Activated T-cell treated with anti-CD3 and anti-CD28 coated beads, Interleukin-2, amount 50 U/mL, for 1 hour (primary cell): ENCODE measurements at regions not wholly inside any gene's neighbourhood (a gene's known extent, or its start where the extent isn't known, plus 50 kb on each side); places are given as distances from the start of the nearest gene placed in this dataset.

Experiments
- DNase-seq: peaks from one replicate; pipeline ENCODE4 v3.0.0-alpha.2; 2020

GRCh38 chr3:82067420-82067819, 306.0 kb upstream of the GBE1 start:
- no peak for DNase-seq

- DNase-seq: no peak
These were observed 297.4 kb upstream of the GBE1 start for GRCh38 chr3:82058809-82059208.

DNA sequence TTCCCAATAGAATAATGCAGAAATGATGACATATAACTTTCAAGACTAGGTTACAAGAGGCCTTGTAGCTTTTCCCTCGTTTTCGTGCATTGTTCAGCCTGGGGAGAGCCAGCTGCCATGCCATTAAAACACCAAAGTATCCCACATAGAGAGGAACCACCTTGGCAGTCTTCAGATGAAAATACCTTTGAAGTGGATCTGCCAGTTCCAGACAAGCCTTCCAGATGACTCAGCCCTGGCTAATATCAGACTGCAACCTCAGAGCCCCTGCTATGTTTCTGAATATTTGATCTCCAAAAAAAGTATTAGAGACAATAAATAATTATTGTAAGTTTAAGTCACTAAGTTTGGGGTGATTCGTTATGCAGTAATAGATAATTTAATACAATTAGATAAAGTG, 294.3 kb upstream of the GBE1 start:
- no peak for DNase-seq

DNA sequence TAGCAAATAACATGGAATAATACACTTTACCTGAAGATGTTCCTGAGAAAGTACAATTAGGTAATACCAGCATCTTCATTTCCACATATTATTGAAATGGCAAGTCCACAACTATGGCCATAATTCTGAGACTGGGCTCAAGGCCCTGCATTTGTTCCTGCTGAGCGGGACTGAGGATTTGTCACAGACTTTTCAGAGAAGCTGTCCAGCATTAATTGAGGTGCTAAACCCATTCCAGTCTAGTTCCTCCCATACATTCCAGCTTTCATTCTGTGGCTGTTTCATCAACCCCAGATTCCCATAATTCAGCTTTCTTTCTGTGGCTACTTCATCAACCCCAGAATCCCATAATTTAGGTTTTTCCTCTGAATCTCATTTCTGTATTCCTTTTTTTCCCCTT, 293.4 kb upstream of the GBE1 start:
- DNase-seq: no peak

DNA sequence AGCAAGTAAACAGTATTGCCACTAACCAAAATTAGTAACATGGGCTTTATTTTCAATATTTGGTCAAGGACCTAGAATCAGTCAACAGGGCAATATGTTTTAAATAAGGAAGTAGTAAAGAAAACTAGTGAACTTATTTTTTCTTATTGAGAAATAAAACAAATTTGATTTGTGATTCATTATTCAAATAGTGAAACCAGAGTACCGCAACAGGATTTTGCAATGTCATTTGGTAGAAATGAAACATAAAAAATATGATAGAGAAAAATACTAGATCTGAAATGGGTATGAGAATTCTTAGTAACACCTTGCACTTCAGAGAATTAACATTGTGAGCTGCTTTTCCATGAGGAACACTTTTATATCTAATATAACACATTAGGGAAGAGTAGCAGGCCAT, 291.8 kb upstream of the GBE1 start:
- no peak for DNase-seq

DNA sequence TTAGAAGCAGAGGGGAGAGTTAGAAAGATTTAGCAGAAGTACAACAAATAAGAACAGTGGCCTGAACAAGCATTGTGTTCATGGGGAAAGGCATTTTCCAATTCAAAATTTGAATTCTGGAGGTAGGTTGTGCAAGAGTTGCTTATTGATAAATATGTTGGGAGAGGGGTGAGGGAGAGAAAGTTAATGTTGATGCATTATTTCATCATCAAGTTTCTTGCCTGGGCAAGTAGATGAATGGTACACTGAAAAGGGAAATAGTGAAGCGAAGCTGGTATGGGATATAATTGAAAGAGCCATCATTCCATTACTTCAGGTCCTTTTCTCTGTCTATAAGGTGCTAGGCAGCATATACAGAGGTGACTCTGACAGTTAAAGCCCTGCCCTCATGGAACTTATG, 288.9 kb upstream of the GBE1 start:
- no peak for DNase-seq

DNA sequence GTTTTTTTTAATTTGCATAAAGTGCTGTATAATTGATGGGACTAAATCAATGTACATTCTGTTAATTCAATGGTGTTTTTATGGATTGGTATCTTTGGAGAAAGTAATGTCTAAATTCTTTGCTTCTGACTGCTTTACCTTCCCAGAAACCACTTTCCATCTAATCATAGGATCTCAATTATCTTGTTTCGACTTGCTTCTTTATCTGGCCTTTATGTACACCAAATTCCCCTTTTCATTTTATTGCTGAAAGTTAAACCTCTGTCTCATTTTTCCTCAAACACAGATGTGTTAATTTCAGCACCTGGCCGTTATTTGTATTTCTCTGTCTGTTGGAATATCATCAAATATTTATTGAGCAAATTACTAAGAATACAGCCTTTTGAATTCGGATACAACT, 287.3 kb upstream of the GBE1 start:
- no peak for DNase-seq

DNA sequence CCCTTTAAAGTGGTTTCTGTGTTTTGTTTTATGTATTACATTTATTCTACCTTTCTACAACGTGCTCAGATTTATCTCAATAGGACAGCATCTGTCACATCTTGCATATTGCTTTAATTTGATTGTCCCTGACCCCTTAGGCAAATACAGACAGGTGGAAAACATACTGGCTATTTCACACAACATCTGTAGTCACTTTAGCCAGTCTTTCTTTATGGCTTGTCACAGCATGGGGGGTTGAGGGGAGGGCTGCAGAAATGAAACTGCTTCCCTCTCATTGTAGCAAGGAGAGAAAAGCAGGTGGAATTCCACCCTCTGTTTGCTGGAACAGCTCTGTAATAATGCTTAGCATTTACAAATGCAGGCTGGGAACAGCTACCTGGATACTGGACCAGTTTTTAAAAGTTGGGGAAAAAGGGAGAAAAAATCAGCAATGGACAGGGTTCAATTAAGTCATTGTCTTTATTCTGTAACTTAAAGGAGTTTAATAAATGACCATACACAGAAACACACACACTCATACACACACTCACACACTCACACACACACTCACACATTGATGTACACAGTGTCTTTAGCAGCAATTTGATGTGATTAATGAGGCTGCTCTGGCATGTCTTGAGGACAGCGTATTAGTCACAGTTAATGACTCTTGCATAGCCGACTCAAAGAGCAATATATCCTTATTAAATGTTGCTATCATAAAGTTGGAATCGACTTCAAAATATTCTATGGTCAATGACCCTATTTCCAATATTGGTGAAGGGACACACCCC, 283.7 kb upstream of the GBE1 start:
- DNase-seq: no peak

GRCh38 chr3:82038556-82038955, 277.1 kb upstream of the GBE1 start:
- DNase-seq: no peak

- DNase-seq: no peak
These were observed 271.7 kb upstream of the GBE1 start for GRCh38 chr3:82033186-82033585.

GRCh38 chr3:82031596-82031995, 270.2 kb upstream of the GBE1 start:
- DNase-seq: no peak

- no peak for DNase-seq
These were observed 269.5 kb upstream of the GBE1 start for GRCh38 chr3:82030916-82031315.

- no peak for DNase-seq
These were observed 261.4 kb upstream of the GBE1 start for GRCh38 chr3:82022836-82023235.

GRCh38 chr3:82020282-82020681, 258.8 kb upstream of the GBE1 start:
- DNase-seq: no peak

- no peak for DNase-seq
These were observed 253.8 kb upstream of the GBE1 start for GRCh38 chr3:82015241-82015640.

GRCh38 chr3:82012775-82013174, 251.3 kb upstream of the GBE1 start:
- no peak for DNase-seq

GRCh38 chr3:82011336-82011735, 249.9 kb upstream of the GBE1 start:
- DNase-seq: no peak

GRCh38 chr3:82005266-82005665, 243.8 kb upstream of the GBE1 start:
- DNase-seq: no peak

- no peak for DNase-seq
These were observed 242.8 kb upstream of the GBE1 start for GRCh38 chr3:82004266-82004665.

DNA sequence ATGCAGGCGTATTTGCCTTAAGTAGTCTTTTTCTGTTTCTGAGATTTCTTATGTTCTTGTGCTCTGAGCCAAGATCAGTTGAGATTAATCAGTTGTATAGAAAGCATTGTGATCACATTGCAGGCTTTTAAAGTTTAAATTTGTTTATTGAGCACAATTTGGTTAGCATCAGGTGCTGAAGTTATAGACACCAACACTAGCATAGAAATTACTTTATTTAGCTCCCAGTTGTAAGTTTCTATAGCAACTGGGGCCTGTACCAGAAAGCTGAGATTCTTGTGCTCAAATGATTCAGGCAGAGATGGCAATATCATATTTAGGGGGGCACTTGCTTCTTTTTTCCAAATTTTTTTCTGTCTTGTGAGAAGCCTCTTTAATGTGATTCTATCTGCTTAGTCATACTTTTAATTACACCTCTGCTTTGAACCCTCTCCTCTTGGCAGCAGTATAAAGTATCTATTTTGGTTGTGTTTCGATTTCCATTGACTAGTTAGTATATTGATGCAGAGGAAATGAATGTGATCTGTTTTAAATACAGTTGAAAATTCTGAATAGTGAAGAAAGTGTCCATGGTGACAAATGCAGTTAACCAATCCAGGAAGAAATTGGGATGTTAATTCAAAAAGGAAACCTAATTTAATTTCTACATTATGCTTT, 241.7 kb upstream of the GBE1 start:
- no peak for DNase-seq

- no peak for DNase-seq
These were observed 241.0 kb upstream of the GBE1 start for GRCh38 chr3:82002491-82002890.

- no peak for DNase-seq
These were observed 240.0 kb upstream of the GBE1 start for GRCh38 chr3:82001276-82001923.

DNA sequence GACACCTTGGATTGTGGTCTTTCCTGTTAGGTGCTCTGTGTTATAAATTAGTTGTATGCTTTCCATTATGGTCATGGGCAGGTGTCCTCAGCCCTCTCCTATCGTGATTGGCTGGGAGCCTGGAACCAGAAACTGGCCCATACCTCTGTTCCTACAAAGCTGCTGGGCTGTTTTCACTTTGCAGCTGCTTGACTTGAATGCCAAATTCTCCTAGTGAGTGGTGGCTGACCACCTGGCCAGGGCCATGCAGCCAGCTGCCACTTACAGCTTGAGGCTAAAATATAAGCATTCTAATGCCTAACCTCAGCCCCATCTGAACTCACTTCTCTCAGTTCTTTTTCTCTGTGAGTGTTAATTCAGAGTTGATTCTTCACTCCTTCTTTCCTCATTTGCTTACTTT, 239.3 kb upstream of the GBE1 start:
- DNase-seq: no peak

- no peak for DNase-seq
These were observed 238.9 kb upstream of the GBE1 start for GRCh38 chr3:82000350-82000749.
